Chondrocyte (in vitro differentiated cells): ENCODE measurements at regions not wholly inside any gene's neighbourhood (a gene's known extent, or its start where the extent isn't known, plus 50 kb on each side); places are given as distances from the start of the nearest gene placed in this dataset.

Experiments
- DNase-seq: peaks from one replicate; pipeline ENCODE4 v3.0.0; 2021; ENCODE audit warnings: mixed read lengths, low spot score
- H3K27ac Mint-ChIP-seq: one replicate; pipeline ENCODE4 v1.8.0; 2021; ENCODE audit warnings: mild to moderate bottlenecking, moderate library complexity, mixed read lengths; ENCODE audit not compliant: unreplicated experiment
- H3K27me3 Mint-ChIP-seq: 2 replicates; pipeline ENCODE4 v1.8.0; 2021; ENCODE audit warnings: low read depth, mixed read lengths
- H3K36me3 Mint-ChIP-seq: 2 replicates; pipeline ENCODE4 v1.8.0; 2021; ENCODE audit warnings: low read depth, mixed read lengths
- H3K4me1 Mint-ChIP-seq: 2 replicates; pipeline ENCODE4 v1.8.0; 2021; ENCODE audit warnings: low read depth, mild to moderate bottlenecking, mixed read lengths
- H3K4me3 Mint-ChIP-seq: one replicate; pipeline ENCODE4 v1.8.0; 2021; ENCODE audit warnings: mild to moderate bottlenecking, moderate library complexity, mixed read lengths; ENCODE audit not compliant: unreplicated experiment
- H3K9me3 Mint-ChIP-seq: 2 replicates; pipeline ENCODE4 v1.8.0; 2021; ENCODE audit warnings: low read depth, mixed read lengths
- TF ChIP-seq, protein P1 (sequence below): fragments of 200-600 bp; sonication (generic); IDR thresholded peaks from 2 replicates; pipeline ENCODE4 v1.5.0; 2021; ENCODE audit warnings: antibody characterized with exemption, mild to moderate bottlenecking, moderate library complexity

DNA sequence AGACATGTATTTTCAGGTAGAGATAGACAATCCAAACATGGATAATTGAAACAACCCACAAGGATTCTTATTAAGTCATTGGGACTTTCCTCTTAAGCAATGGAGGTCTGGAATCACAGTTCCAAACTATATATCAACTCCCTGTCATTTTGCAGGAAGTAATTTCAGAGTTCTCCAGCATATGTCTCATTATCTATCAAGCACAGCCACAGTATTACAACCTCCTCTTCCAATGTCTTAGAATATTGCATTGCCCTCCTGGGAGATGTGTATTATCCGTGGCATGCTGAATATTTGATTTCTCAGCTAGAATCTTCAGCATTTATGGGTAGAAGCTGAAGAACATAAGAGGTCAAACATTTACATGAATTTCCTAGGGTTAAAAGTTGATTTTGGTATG is 1255.8 kb downstream of the SORCS1 start:
- Mint-ChIP-seq H3K36me3 (no peaks in the 10 kb centered on the region), H3K9me3 (peaks cover 5% of the 10 kb centered on the region), H3K4me1 (no peaks in the 10 kb centered on the region), H3K27me3 (no peaks in the 10 kb centered on the region), H3K27ac (no peak overlapping the region), H3K4me3 (no peak overlapping the region)
- TF ChIP-seq, protein P1, sequence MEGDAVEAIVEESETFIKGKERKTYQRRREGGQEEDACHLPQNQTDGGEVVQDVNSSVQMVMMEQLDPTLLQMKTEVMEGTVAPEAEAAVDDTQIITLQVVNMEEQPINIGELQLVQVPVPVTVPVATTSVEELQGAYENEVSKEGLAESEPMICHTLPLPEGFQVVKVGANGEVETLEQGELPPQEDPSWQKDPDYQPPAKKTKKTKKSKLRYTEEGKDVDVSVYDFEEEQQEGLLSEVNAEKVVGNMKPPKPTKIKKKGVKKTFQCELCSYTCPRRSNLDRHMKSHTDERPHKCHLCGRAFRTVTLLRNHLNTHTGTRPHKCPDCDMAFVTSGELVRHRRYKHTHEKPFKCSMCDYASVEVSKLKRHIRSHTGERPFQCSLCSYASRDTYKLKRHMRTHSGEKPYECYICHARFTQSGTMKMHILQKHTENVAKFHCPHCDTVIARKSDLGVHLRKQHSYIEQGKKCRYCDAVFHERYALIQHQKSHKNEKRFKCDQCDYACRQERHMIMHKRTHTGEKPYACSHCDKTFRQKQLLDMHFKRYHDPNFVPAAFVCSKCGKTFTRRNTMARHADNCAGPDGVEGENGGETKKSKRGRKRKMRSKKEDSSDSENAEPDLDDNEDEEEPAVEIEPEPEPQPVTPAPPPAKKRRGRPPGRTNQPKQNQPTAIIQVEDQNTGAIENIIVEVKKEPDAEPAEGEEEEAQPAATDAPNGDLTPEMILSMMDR = no peak
- no peak for DNase-seq

- peaks cover 2% of the 10 kb centered on the region for H3K27me3 Mint-ChIP-seq
- H3K27ac Mint-ChIP-seq = no peak overlapping the region
- DNase-seq = no peak
- H3K4me3 Mint-ChIP-seq = no peak overlapping the region
- no peaks in the 10 kb centered on the region for H3K36me3 Mint-ChIP-seq
- TF ChIP-seq, protein P1 = no peak
- H3K4me1 Mint-ChIP-seq = no peaks in the 10 kb centered on the region
- H3K9me3 Mint-ChIP-seq = peaks cover 18% of the 10 kb centered on the region
Observed at GRCh38 chr10:105885495-105885894, 1244.4 kb downstream of the SORCS3 start.

GRCh38 chr10:105879401-105879800 is 1238.3 kb downstream of the SORCS3 start:
- no peak overlapping the region for H3K27ac Mint-ChIP-seq
- TF ChIP-seq, protein P1 = no peak
- peaks cover 2% of the 10 kb centered on the region for H3K27me3 Mint-ChIP-seq
- H3K4me1 Mint-ChIP-seq = no peaks in the 10 kb centered on the region
- DNase-seq = no peak
- H3K9me3 Mint-ChIP-seq = peaks cover 4% of the 10 kb centered on the region
- H3K36me3 Mint-ChIP-seq = no peaks in the 10 kb centered on the region
- no peak overlapping the region for H3K4me3 Mint-ChIP-seq

DNA sequence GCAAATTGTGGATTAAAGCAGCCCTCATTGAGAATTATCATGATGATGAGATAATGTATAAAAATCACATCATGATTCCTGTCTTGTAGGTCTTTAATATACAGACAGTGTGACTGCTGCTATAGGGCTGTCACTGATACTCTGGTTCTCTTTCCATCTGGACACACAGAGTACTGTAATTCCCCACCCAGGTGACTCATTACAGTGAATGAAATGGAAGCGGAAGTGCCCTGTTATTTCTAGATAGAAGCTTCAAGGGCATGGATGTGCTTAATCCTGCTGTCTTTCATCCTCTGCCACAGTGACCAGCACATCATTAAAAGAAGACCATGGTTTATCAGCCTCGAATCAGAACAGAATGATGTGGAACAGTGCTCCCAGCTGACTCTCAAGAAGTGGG is 1234.0 kb downstream of the SORCS3 start:
- Mint-ChIP-seq H3K4me3 (no peak overlapping the region), H3K27me3 (no peaks in the 10 kb centered on the region), H3K27ac (no peak overlapping the region), H3K4me1 (no peaks in the 10 kb centered on the region), H3K36me3 (no peaks in the 10 kb centered on the region), H3K9me3 (peaks cover 34% of the 10 kb centered on the region)
- TF ChIP-seq, protein P1 = no peak
- no peak for DNase-seq

- no peaks in the 10 kb centered on the region for H3K4me1 Mint-ChIP-seq
- no peak overlapping the region for H3K27ac Mint-ChIP-seq
- TF ChIP-seq, protein P1 = no peak
- H3K9me3 Mint-ChIP-seq = peaks cover 34% of the 10 kb centered on the region
- H3K4me3 Mint-ChIP-seq = no peak overlapping the region
- DNase-seq = no peak
- H3K27me3 Mint-ChIP-seq = no peaks in the 10 kb centered on the region
- no peaks in the 10 kb centered on the region for H3K36me3 Mint-ChIP-seq
Observed at GRCh38 chr10:105872665-105873064, 1231.6 kb downstream of the SORCS3 start.
